GM12878 (cell line): ENCODE measurements at regions not wholly inside any gene's neighbourhood (a gene's known extent, or its start where the extent isn't known, plus 50 kb on each side); places are given as distances from the start of the nearest gene placed in this dataset.

Source experiments
- ATAC-seq: fragments of 200-7000 bp; cut with Tn5 transposase; 3 replicates; pipeline ENCODE4 v1.9.1; 2020; ENCODE audit warnings: mild to moderate bottlenecking, moderate library complexity
- BruUV-seq: library from RNA; stranded (reverse); fragments of 400-500 nt; replicated peaks from 2 replicates; lab custom pipeline; 2021; lab: Mats Ljungman, UMichigan
- CTCF ChIA-PET: fragments of 300-600 bp; sonication (Branson Sonifier 250); formaldehyde crosslinking; extraction: SDS; loops from one replicate; lab custom pipeline; 2021; ENCODE audit warnings: inconsistent platforms; lab: Yijun Ruan, JAX
- POLR2A ChIA-PET: fragments of 350-600 bp; formaldehyde crosslinking; extraction: SDS; loops from one replicate; lab custom pipeline; 2021; ENCODE audit warnings: inconsistent platforms; lab: Charles Lee
- RAD21 ChIA-PET: fragments of 300-600 bp; sonication (Branson Sonifier 250); formaldehyde crosslinking; loops from one replicate; lab custom pipeline; 2023; ENCODE audit warnings: antibody characterized with exemption; ENCODE audit not compliant: unreplicated experiment; lab: Charles Lee
- SMC1A ChIA-PET: fragments of 300-600 bp; sonication (Branson Sonifier 250); formaldehyde crosslinking; loops from one replicate; lab custom pipeline; 2023; ENCODE audit not compliant: unreplicated experiment, uncharacterized antibody; lab: Charles Lee
- DNase-seq: peaks from one replicate; pipeline ENCODE4 v3.0.0-alpha.2; 2011; ENCODE audit warnings: low read depth, low spot score
- FAIRE-seq: peaks from 3 replicates; lab custom pipeline; 2011; peaks lifted over from hg19 to GRCh38; lab: Jason Lieb, UNC
- H2AFZ ChIP-seq: 2 replicates; pipeline ENCODE4 v1.6.0; 2011; ENCODE audit warnings: low read depth, low read length, control low read depth; ENCODE audit not compliant: control insufficient read depth
- H3K27ac ChIP-seq: 2 replicates; pipeline ENCODE4 v1.5.1; 2011; ENCODE audit warnings: control low read depth; ENCODE audit not compliant: control insufficient read depth, insufficient read depth
- H3K27me3 ChIP-seq, 2 experiments: replicated peaks in 1 of 2; 2 replicates each; pipeline versions ENCODE4 v1.6.0 to v1.6.1; 2011; ENCODE audit warnings: low read length in 1 of 2; ENCODE audit not compliant: control insufficient read depth in 2 of 2, insufficient read depth in 2 of 2
- H3K36me3 ChIP-seq, 2 experiments: 2 replicates each; pipeline ENCODE4 v1.5.1; 2011; ENCODE audit warnings: low read length in 1 of 2; ENCODE audit not compliant: control insufficient read depth in 2 of 2, insufficient read depth in 2 of 2
- H3K4me1 ChIP-seq: 2 replicates; pipeline ENCODE4 v1.6.1; 2011; ENCODE audit warnings: mild to moderate bottlenecking, low read length, moderate library complexity, mixed read lengths; ENCODE audit not compliant: control insufficient read depth, insufficient read depth
- H3K4me2 ChIP-seq: 2 replicates; pipeline ENCODE4 v1.6.0; 2011; ENCODE audit warnings: control low read depth; ENCODE audit not compliant: control insufficient read depth, insufficient read depth
- H3K4me3 ChIP-seq: fragments of 200-600 bp; sonication (generic); 2 replicates; pipeline ENCODE4 v1.5.1; 2016
- H3K79me2 ChIP-seq: 2 replicates; pipeline ENCODE4 v1.6.0; 2011; ENCODE audit warnings: low read length; ENCODE audit not compliant: control insufficient read depth, insufficient read depth
- H3K9ac ChIP-seq: 2 replicates; pipeline ENCODE4 v1.8.0; 2011; ENCODE audit warnings: low read length, control low read depth, mixed read lengths; ENCODE audit not compliant: control insufficient read depth, insufficient read depth
- H3K9me3 ChIP-seq: replicated peaks from 3 replicates; pipeline ENCODE4 v1.5.1; 2011; ENCODE audit warnings: mild to moderate bottlenecking, low read length; ENCODE audit not compliant: control insufficient read depth, insufficient read depth
- H4K20me1 ChIP-seq: 2 replicates; pipeline ENCODE4 v1.6.0; 2011; ENCODE audit not compliant: control insufficient read depth, insufficient read depth
- EP300 ChIP-seq, 2 experiments: fragments of 150-350 bp in 1 of 2; IDR thresholded peaks; 2 replicates each; pipeline ENCODE4 v1.6.1; 2011 to 2012; ENCODE audit warnings: low read depth in 2 of 2, low read length in 2 of 2, borderline replicate concordance in 1 of 2, improper control_type of control experiment in 1 of 2, inconsistent platforms in 1 of 2; ENCODE audit not compliant: control insufficient read depth in 1 of 2
- POU2F2 ChIP-seq: IDR thresholded peaks from 3 replicates; pipeline ENCODE4 v1.6.1; 2011; ENCODE audit warnings: low read depth, mild to moderate bottlenecking, low read length, borderline replicate concordance
- RBBP5 ChIP-seq: fragments of 200-600 bp; sonication (generic); conservative IDR thresholded peaks from 2 replicates; pipeline ENCODE4 v1.6.1; 2016
- SMAD1 ChIP-seq: fragments of 450-650 bp; IDR thresholded peaks from 2 replicates; pipeline ENCODE4 v1.6.1; 2018; ENCODE audit warnings: mild to moderate bottlenecking, low read depth; ENCODE audit not compliant: partially characterized antibody
- SREBF2 ChIP-seq: IDR thresholded peaks from 2 replicates; pipeline ENCODE4 v1.6.1; 2012; ENCODE audit warnings: mild to moderate bottlenecking, low read length
- TCF3 ChIP-seq: IDR thresholded peaks from 2 replicates; pipeline ENCODE4 v1.6.1; 2012; ENCODE audit warnings: low read depth, mild to moderate bottlenecking, low read length, borderline replicate concordance; ENCODE audit not compliant: insufficient read depth
- ZNF207 ChIP-seq: fragments of 450-650 bp; IDR thresholded peaks from 2 replicates; pipeline ENCODE4 v1.6.1; 2014; ENCODE audit warnings: antibody characterized with exemption, mild to moderate bottlenecking, borderline replicate concordance
- WGBS: methylation state at CpG from one replicate; pipeline ENCODE4 v1.1.6; 2016; ENCODE audit warnings: low lambda C conversion rate; ENCODE audit not compliant: insufficient replicate concordance, insufficient coverage; ENCODE audit errors: missing lambda C conversion rate; 5-methylcytosine and 5-hydroxymethylcytosine counted together
- in situ Hi-C: fragments of 300-500 bp; cut with MboI; formaldehyde crosslinking; loops from 9 replicates; pipeline ENCODE4 v1.14.3; 2018; ENCODE audit warnings: mixed read lengths
- intact Hi-C: fragments of 100-400 bp; cut with micrococcal nuclease; formaldehyde crosslinking; loops from one replicate; pipeline ENCODE4 v1.14.2; 2022; ENCODE audit not compliant: unreplicated experiment
- TF ChIP-seq, protein P1 (sequence below): IDR thresholded peaks from 2 replicates; pipeline ENCODE4 v1.6.1; 2011; ENCODE audit warnings: borderline replicate concordance, low read depth, mild to moderate bottlenecking, moderate library complexity, low read length; ENCODE audit not compliant: insufficient read depth, poor library complexity, severe bottlenecking
- TF ChIP-seq, protein P2 (sequence below): IDR thresholded peaks from 2 replicates; pipeline ENCODE4 v1.6.1; 2012; ENCODE audit warnings: low read depth, low read length, improper control_type of control experiment

DNA sequence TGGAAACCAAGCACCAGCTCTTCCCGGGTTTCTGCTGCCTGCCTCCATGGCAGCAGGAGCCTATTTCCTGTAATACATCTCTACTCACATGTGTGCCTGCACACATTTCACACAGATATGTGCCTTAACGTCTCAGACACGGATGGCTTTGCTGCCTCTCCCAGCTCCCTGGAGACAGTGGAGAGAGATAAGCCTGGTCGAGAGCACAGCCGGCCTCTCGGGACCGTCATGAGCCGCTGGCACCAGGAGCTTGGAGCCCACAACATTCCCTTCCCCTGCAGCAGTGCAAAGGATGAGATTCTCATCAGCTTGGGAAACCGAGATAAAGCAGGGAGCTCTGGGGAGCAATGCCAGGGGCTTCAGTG, 587.7 kb downstream of the BRD1 start (continued):
- TF ChIP-seq, protein P1, sequence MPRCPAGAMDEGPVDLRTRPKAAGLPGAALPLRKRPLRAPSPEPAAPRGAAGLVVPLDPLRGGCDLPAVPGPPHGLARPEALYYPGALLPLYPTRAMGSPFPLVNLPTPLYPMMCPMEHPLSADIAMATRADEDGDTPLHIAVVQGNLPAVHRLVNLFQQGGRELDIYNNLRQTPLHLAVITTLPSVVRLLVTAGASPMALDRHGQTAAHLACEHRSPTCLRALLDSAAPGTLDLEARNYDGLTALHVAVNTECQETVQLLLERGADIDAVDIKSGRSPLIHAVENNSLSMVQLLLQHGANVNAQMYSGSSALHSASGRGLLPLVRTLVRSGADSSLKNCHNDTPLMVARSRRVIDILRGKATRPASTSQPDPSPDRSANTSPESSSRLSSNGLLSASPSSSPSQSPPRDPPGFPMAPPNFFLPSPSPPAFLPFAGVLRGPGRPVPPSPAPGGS: no peak

DNA sequence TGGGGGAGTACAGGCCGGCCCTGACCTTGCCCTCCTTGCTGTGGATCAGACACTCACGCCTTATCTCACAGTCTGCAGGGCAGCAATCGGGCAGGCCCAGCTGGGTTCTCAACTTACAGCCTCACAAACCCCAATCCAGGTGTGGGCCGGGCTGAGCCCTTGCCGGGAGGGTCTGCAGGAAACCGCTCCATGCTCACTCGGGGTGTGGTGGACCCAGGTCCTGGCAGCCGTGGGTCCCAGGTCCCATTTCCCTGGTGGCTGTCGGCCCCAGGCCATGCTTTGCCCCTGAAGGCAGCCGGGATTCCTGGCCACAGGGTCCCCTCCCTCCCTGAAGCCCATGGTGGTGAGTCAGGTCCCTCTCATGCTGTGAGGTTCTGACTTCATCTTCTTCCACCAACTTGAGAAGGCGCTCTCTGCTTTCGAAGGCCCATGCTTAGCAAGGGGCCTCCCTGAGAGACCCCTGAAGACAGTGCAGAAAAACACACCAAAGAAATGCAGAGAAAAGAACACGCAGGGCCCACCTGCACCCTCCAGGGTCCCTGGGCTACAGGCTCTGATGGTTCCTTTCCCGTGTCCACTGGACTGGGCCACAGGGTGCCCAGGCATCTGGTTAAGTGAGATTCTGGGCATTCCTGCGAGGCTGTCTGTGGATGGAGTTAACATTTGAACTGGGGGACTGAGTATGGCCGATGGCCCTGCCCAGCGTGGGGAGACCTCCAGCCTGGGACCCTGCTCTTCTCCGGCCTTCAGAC, 588.2 kb downstream of the BRD1 start:
- Histone ChIP-seq H3K9ac (no peak overlapping the region), H4K20me1 (no peaks in the 10 kb centered on the region), H3K4me3 (no peak overlapping the region), H3K9me3 (no peaks in the 10 kb centered on the region; the same call in 2 of the 3 replicates), H2AFZ (no peak overlapping the region), H3K79me2 (no peaks in the 10 kb centered on the region), H3K4me1 (no peaks in the 10 kb centered on the region), H3K36me3 (no peaks in the 10 kb centered on the region), H3K4me2 (no peak overlapping the region), H3K27me3 (no peaks in the 10 kb centered on the region), H3K27ac (no peak overlapping the region)
- ChIA-PET SMC1A (no interaction called here), CTCF (no interaction called here), POLR2A (no interaction called here), RAD21 (no interaction called here)
- in situ Hi-C loops (no loop called here), intact Hi-C loops (no loop called here)
- BruUV-seq: no TSS peak
- DNase-seq: no peak
- TF ChIP-seq RBBP5 (no peak), ZNF207 (no peak), TCF3 (no peak), SREBF2 (no peak), SMAD1 (no peak), POU2F2 (no peak), EP300 (IDR thresholded peaks at IDR 0.05; ENCODE audit: borderline replicate concordance in 1 of 2, control insufficient read depth in 1 of 2, low read depth in 2 of 2, low read length in 2 of 2) (no peak)
- TF ChIP-seq, protein P2, sequence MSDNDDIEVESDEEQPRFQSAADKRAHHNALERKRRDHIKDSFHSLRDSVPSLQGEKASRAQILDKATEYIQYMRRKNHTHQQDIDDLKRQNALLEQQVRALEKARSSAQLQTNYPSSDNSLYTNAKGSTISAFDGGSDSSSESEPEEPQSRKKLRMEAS: no peak
- WGBS: 43% methylated on average over 16 of the region's 18 CpGs
- no peak for FAIRE-seq
- ATAC-seq: no peak
